HepG2 (cell line): ENCODE measurements at regions not wholly inside any gene's neighbourhood (a gene's known extent, or its start where the extent isn't known, plus 50 kb on each side); places are given as distances from the start of the nearest gene placed in this dataset.

Experiments used
- ATAC-seq: fragments of 200-7000 bp; cut with Tn5 transposase; 3 replicates; pipeline ENCODE4 v1.9.1; 2020; ENCODE audit warnings: mild to moderate bottlenecking, moderate library complexity
- BruUV-seq: library from RNA; stranded (reverse); fragments of 400-500 nt; replicated peaks from 2 replicates; lab custom pipeline; 2021; lab: Mats Ljungman, UMichigan
- CTCF ChIA-PET: fragments of 300-600 bp; formaldehyde crosslinking; extraction: SDS; loops from one replicate; lab custom pipeline; 2021; ENCODE audit warnings: low total read pairs, inconsistent platforms, low intra/inter-chr PET ratio; lab: Yijun Ruan, JAX
- POLR2A ChIA-PET: fragments of 350-600 bp; sonication (Branson Sonifier 250); formaldehyde crosslinking; loops from one replicate; lab custom pipeline; 2020; ENCODE audit warnings: antibody characterized with exemption, inconsistent platforms; lab: Yijun Ruan, JAX
- DNase-seq: peaks from one replicate; pipeline ENCODE4 v3.0.0-alpha.2; 2015; ENCODE audit warnings: low spot score
- FAIRE-seq: peaks from 3 replicates; lab custom pipeline; 2011; peaks lifted over from hg19 to GRCh38; lab: Jason Lieb, UNC
- H2AFZ ChIP-seq: one replicate; pipeline ENCODE4 v1.6.1; 2011; ENCODE audit warnings: low read length, inconsistent platforms
- H3K27ac ChIP-seq: fragments of 300-600 bp; 3 replicates; pipeline ENCODE4 v1.8.0; 2011; ENCODE audit warnings: mixed run types, mild to moderate bottlenecking, mixed read lengths, low read length, inconsistent platforms; ENCODE audit not compliant: insufficient read depth; ENCODE audit errors: extremely low read length
- H3K27me3 ChIP-seq, 2 experiments: fragments of 200-600 bp in 1 of 2; 2 replicates in 1 of 2; 3 replicates in 1 of 2; pipeline versions ENCODE4 v1.6.0 to v1.8.0; 2011; ENCODE audit warnings: low read length in 2 of 2, mild to moderate bottlenecking in 2 of 2, moderate library complexity in 2 of 2, inconsistent platforms in 1 of 2; ENCODE audit not compliant: insufficient read depth in 2 of 2, control insufficient read depth in 1 of 2
- H3K36me3 ChIP-seq, 2 experiments: fragments of 200-600 bp in 1 of 2; replicated peaks in 1 of 2; 2 replicates in 1 of 2; 3 replicates in 1 of 2; pipeline versions ENCODE4 v1.5.1 to v1.8.0; 2011; ENCODE audit warnings: low read length in 2 of 2, inconsistent platforms in 1 of 2; ENCODE audit not compliant: insufficient read depth in 2 of 2, control insufficient read depth in 1 of 2
- H3K4me1 ChIP-seq: 2 replicates; pipeline ENCODE4 v1.5.1; 2012; ENCODE audit warnings: low read length, inconsistent platforms; ENCODE audit not compliant: insufficient read depth
- H3K4me2 ChIP-seq: 2 replicates; pipeline ENCODE4 v1.6.0; 2011; ENCODE audit warnings: low read depth, low read length, inconsistent platforms
- H3K4me3 ChIP-seq, 3 experiments: fragments of 200-600 bp in 1 of 3; sonication (generic), shearing (Covaris generic) in 1 of 3; replicated peaks in 1 of 3; 2 replicates each; pipeline ENCODE4 v1.5.1; 2011 to 2016; ENCODE audit warnings: low read length in 3 of 3, inconsistent platforms in 2 of 3, low read depth in 2 of 3, mild to moderate bottlenecking in 2 of 3, control low read depth in 1 of 3, mixed read lengths in 1 of 3; ENCODE audit not compliant: insufficient read depth in 1 of 3
- H3K79me2 ChIP-seq: one replicate; pipeline ENCODE4 v1.6.1; 2011; ENCODE audit warnings: low read length, inconsistent platforms; ENCODE audit not compliant: insufficient read depth
- H3K9ac ChIP-seq: 2 replicates; pipeline ENCODE4 v1.6.0; 2011; ENCODE audit warnings: mild to moderate bottlenecking, low read depth, low read length, inconsistent platforms; ENCODE audit not compliant: insufficient read depth
- H3K9me3 ChIP-seq: 2 replicates; pipeline ENCODE4 v1.5.1; 2012; ENCODE audit warnings: mild to moderate bottlenecking, low read length
- H4K20me1 ChIP-seq: 2 replicates; pipeline ENCODE4 v1.6.0; 2011; ENCODE audit warnings: inconsistent platforms, mild to moderate bottlenecking, low read length, moderate library complexity; ENCODE audit not compliant: insufficient read depth
- AHR ChIP-seq: IDR thresholded peaks from 2 replicates; pipeline ENCODE4 v1.6.1; 2018; ENCODE audit warnings: missing genetic modification reagents, missing compliant biosample characterization
- ARHGAP35 ChIP-seq: sonication (generic); formaldehyde crosslinking; IDR thresholded peaks from 2 replicates; pipeline ENCODE4 v1.9.0; 2022; ENCODE audit warnings: mild to moderate bottlenecking, inconsistent platforms, moderate library complexity, missing genetic modification reagents, borderline replicate concordance
- EHMT2 ChIP-seq: fragments of 200-600 bp; sonication (generic); IDR thresholded peaks from 2 replicates; pipeline ENCODE4 v1.7.0; 2017; ENCODE audit warnings: antibody characterized with exemption, low read depth, low read length, borderline replicate concordance
- KLF16 ChIP-seq, 2 experiments: sonication (generic) in 1 of 2; formaldehyde crosslinking in 1 of 2; IDR thresholded peaks; 2 replicates each; pipeline versions ENCODE4 v1.6.1 to v1.8.0; 2016 to 2023; ENCODE audit warnings: missing genetic modification reagents in 2 of 2, missing compliant biosample characterization in 1 of 2
- NFE2L2 ChIP-seq: fragments of 150-350 bp; IDR thresholded peaks from 2 replicates; pipeline ENCODE4 v1.6.1; 2014; ENCODE audit warnings: low read length
- NFIB ChIP-seq: sonication (generic); formaldehyde crosslinking; IDR thresholded peaks from 2 replicates; pipeline ENCODE4 v1.9.0; 2021; ENCODE audit warnings: missing genetic modification reagents, mild to moderate bottlenecking, borderline replicate concordance
- NFRKB ChIP-seq: fragments of 450-650 bp; IDR thresholded peaks from 2 replicates; pipeline ENCODE4 v1.6.1; 2017
- NONO ChIP-seq, 2 experiments: fragments of 450-650 bp in 1 of 2; sonication (generic) in 1 of 2; formaldehyde crosslinking in 1 of 2; IDR thresholded peaks in 1 of 2; conservative IDR thresholded peaks in 1 of 2; 2 replicates each; pipeline versions ENCODE4 v1.6.1 to v1.8.0; 2017 to 2022; ENCODE audit warnings: mild to moderate bottlenecking in 1 of 2, missing genetic modification reagents in 1 of 2, moderate library complexity in 1 of 2
- REXO4 ChIP-seq: sonication (generic); formaldehyde crosslinking; IDR thresholded peaks from 2 replicates; pipeline ENCODE4 v1.8.0; 2022; ENCODE audit warnings: missing genetic modification reagents, mild to moderate bottlenecking, borderline replicate concordance
- SETDB1 ChIP-seq: sonication (generic); formaldehyde crosslinking; IDR thresholded peaks from 2 replicates; pipeline ENCODE4 v1.5.1; 2020; ENCODE audit warnings: missing genetic modification reagents, mild to moderate bottlenecking, borderline replicate concordance
- SIX1 ChIP-seq: sonication (generic); formaldehyde crosslinking; IDR thresholded peaks from 2 replicates; pipeline ENCODE4 v1.4.0; 2020; ENCODE audit warnings: missing genetic modification reagents, borderline replicate concordance
- SMC3 ChIP-seq: IDR thresholded peaks from 2 replicates; pipeline ENCODE4 v1.6.1; 2011; ENCODE audit warnings: low read length, improper control_type of control experiment
- TBL1XR1 ChIP-seq: fragments of 150-350 bp; IDR thresholded peaks from 2 replicates; pipeline ENCODE4 v1.6.1; 2014; ENCODE audit warnings: borderline replicate concordance, low read length; ENCODE audit not compliant: partially characterized antibody
- ZBTB3 ChIP-seq: sonication (generic); formaldehyde crosslinking; IDR thresholded peaks from 2 replicates; pipeline ENCODE4 v1.4.0; 2020; ENCODE audit warnings: low read depth, mild to moderate bottlenecking, moderate library complexity, missing genetic modification reagents, borderline replicate concordance
- ZFP37 ChIP-seq: sonication (generic); formaldehyde crosslinking; IDR thresholded peaks from 2 replicates; pipeline ENCODE4 v1.4.0; 2020; ENCODE audit warnings: missing genetic modification reagents, borderline replicate concordance
- ZFX ChIP-seq: sonication (generic); formaldehyde crosslinking; IDR thresholded peaks from 2 replicates; pipeline ENCODE4 v1.4.0; 2020; ENCODE audit warnings: mild to moderate bottlenecking, low read depth, missing genetic modification reagents, moderate library complexity
- ZNF296 ChIP-seq: sonication (generic); formaldehyde crosslinking; conservative IDR thresholded peaks from 2 replicates; pipeline ENCODE4 v1.5.0; 2020; ENCODE audit warnings: mild to moderate bottlenecking, missing genetic modification reagents
- ZNF432 ChIP-seq: sonication (generic); formaldehyde crosslinking; IDR thresholded peaks from 2 replicates; pipeline ENCODE4 v1.5.0; 2020; ENCODE audit warnings: missing genetic modification reagents, mild to moderate bottlenecking, borderline replicate concordance
- ZNF563 ChIP-seq: sonication (generic); formaldehyde crosslinking; IDR thresholded peaks from 2 replicates; pipeline ENCODE4 v1.8.0; 2022; ENCODE audit warnings: mild to moderate bottlenecking, moderate library complexity, missing genetic modification reagents
- ZNF614 ChIP-seq: IDR thresholded peaks from 2 replicates; pipeline ENCODE4 v1.6.1; 2018; ENCODE audit warnings: missing biosample characterization, missing genetic modification reagents, inconsistent platforms, borderline replicate concordance
- ZNF652 ChIP-seq: IDR thresholded peaks from 2 replicates; pipeline ENCODE4 v1.6.1; 2016; ENCODE audit warnings: low read depth, borderline replicate concordance
- ZNF674 ChIP-seq: sonication (generic); formaldehyde crosslinking; IDR thresholded peaks from 2 replicates; pipeline ENCODE4 v1.5.0; 2020; ENCODE audit warnings: low read depth, mild to moderate bottlenecking, missing genetic modification reagents
- ZNF761 ChIP-seq: sonication (generic); formaldehyde crosslinking; conservative IDR thresholded peaks from 2 replicates; pipeline ENCODE4 v1.4.0; 2020; ENCODE audit warnings: mild to moderate bottlenecking, missing genetic modification reagents
- ZZZ3 ChIP-seq: sonication (generic); formaldehyde crosslinking; IDR thresholded peaks from 2 replicates; pipeline ENCODE4 v1.4.0; 2020; ENCODE audit warnings: missing genetic modification reagents, mild to moderate bottlenecking, borderline replicate concordance
- WGBS: methylation state at CpG from one replicate; pipeline ENCODE4 v1.1.6; 2017; ENCODE audit warnings: low lambda C conversion rate; 5-methylcytosine and 5-hydroxymethylcytosine counted together
- in situ Hi-C: cut with HindIII; loops from 2 replicates; pipeline ENCODE4 v1.10.0; 2017; ENCODE audit warnings: low pct_unique_long_range_greater_than_20kb; ENCODE audit not compliant: extremely low pct_ligation_motif_present
- intact Hi-C: fragments of 100-400 bp; cut with micrococcal nuclease; formaldehyde crosslinking; loops from one replicate; pipeline ENCODE4 v1.10.0; 2022; ENCODE audit not compliant: unreplicated experiment

DNA sequence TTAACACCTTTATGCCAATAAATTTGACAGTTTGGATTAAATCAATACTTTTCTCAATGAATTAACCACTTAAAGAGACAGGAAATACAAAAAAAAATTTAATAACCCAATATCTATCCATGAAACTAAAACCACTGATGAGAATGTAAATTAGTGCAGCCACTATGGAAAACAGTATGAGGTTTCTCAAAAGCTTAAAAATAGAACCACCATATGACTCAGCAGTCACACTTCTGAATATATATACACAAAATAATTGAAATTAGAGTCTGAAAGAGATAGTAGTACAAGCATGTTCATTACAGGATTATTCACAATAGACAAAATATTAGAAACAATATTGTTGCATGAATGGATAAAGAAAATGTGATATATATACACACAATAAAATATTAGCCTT is 382.1 kb upstream of the SETBP1 start:
- Histone ChIP-seq H4K20me1 (no peaks in the 10 kb centered on the region), H3K9me3 (peaks cover 55% of the 10 kb centered on the region), H3K9ac (no peak overlapping the region), H3K4me1 (no peaks in the 10 kb centered on the region), H3K4me3 (no peak overlapping the region), H2AFZ (no peak overlapping the region), H3K4me2 (no peak overlapping the region), H3K36me3 (no peaks in the 10 kb centered on the region), H3K27ac (no peak overlapping the region), H3K27me3 (no peaks in the 10 kb centered on the region), H3K79me2 (no peaks in the 10 kb centered on the region)
- intact Hi-C loops (no loop called here), in situ Hi-C loops (no loop called here)
- POLR2A ChIA-PET = no interaction called here
- CTCF ChIA-PET = no interaction called here
- ATAC-seq (no peak), DNase-seq (no peak), FAIRE-seq (no peak)
- TF ChIP-seq ZFX (CRISPR knock-in tag) (no peak), ARHGAP35 (CRISPR knock-in tag) (no peak), ZNF432 (no peak), SIX1 (CRISPR knock-in tag) (no peak), ZNF761 (CRISPR knock-in tag) (no peak), TBL1XR1 (no peak)
- no TSS peak for BruUV-seq

DNA sequence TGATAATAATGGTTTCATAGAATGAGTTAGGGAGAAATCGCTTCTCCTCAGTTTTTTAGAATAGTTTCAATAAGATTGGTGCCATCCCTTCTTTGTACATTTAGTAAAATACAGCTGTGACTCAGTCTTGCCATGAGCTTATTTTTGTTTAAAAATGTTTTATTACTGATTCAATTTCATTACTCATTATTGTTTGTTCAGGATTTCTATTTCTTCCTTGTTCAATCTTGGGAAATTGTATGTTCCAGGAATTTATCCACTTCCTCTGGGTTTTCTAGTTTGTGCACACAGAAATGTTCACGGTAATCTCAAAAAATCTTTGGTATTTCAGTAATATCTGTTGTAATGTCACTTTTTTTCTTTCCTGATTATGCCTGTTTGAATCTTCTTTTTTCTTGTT is 371.5 kb upstream of the SETBP1 start:
- in situ Hi-C loops = no loop called here
- H3K4me1 ChIP-seq = no peaks in the 10 kb centered on the region
- no peaks in the 10 kb centered on the region for H4K20me1 ChIP-seq
- H3K4me2 ChIP-seq = no peak overlapping the region
- no TSS peak for BruUV-seq
- no peak overlapping the region for H3K9ac ChIP-seq
- 1% methylated on average over 2 of the region's 2 CpGs for WGBS
- intact Hi-C loops = no loop called here
- no peak overlapping the region for H2AFZ ChIP-seq
- no peak overlapping the region for H3K4me3 ChIP-seq
- no peaks in the 10 kb centered on the region for H3K36me3 ChIP-seq
- no peak overlapping the region for H3K27ac ChIP-seq
- ChIA-PET POLR2A (no interaction called here), CTCF (no interaction called here)
- no peak for DNase-seq
- FAIRE-seq = no peak
- peaks cover 44% of the 10 kb centered on the region for H3K9me3 ChIP-seq
- H3K27me3 ChIP-seq = no peaks in the 10 kb centered on the region
- no peaks in the 10 kb centered on the region for H3K79me2 ChIP-seq
- ATAC-seq = no peak
- TF ChIP-seq ZNF296 (CRISPR knock-in tag) = no peak
- no peak for TF ChIP-seq ZNF652
- TF ChIP-seq NFIB (CRISPR knock-in tag) = no peak
- TF ChIP-seq AHR = no peak
- TF ChIP-seq ZZZ3 = no peak
- no peak for TF ChIP-seq ZNF614 (CRISPR knock-in tag)
- no peak for TF ChIP-seq NFRKB
- TF ChIP-seq ZNF674 (CRISPR knock-in tag) = no peak
- TF ChIP-seq NONO (IDR thresholded peaks at IDR 0.05) = no peak
- TF ChIP-seq NONO (CRISPR knock-in tag; conservative IDR thresholded peaks at IDR 0.05) = no peak
- no peak for TF ChIP-seq ZNF563 (CRISPR knock-in tag)
- no peak for TF ChIP-seq NFE2L2
- no peak for TF ChIP-seq SMC3
- TF ChIP-seq EHMT2 = no peak
- no peak for TF ChIP-seq SETDB1 (CRISPR knock-in tag)
- TF ChIP-seq KLF16 (CRISPR knock-in tag; IDR thresholded peaks at IDR 0.05) = no peak
- TF ChIP-seq ZFP37 (CRISPR knock-in tag) = no peak
- TF ChIP-seq REXO4 = no peak
- no peak for TF ChIP-seq ZBTB3 (CRISPR knock-in tag)
